Breast epithelium (tissue), 4 donors: ENCODE measurements at regions not wholly inside any gene's neighbourhood (a gene's known extent, or its start where the extent isn't known, plus 50 kb on each side); places are given as distances from the start of the nearest gene placed in this dataset.

Experiments used
- DNase-seq, 2 donors: peaks; one replicate each; pipeline ENCODE4 v3.0.0-alpha.2; 2019; ENCODE audit warnings: low spot score in 2 of 2
- H3K27ac ChIP-seq, 2 donors: fragments of 200-600 bp; sonication (generic) in 1 of 2; one replicate each; pipeline ENCODE4 v1.5.1; 2016 to 2019; ENCODE audit warnings: mild to moderate bottlenecking in 1 of 2
- H3K27me3 ChIP-seq, 2 donors: fragments of 200-600 bp; sonication (generic) in 1 of 2; one replicate each; pipeline versions ENCODE4 v1.5.1 to v1.6.0; 2017 to 2019; ENCODE audit warnings: control low read depth in 1 of 2, mild to moderate bottlenecking in 1 of 2
- H3K36me3 ChIP-seq: fragments of 200-600 bp; one replicate; pipeline ENCODE4 v1.5.1; 2019
- H3K4me1 ChIP-seq, 2 donors: fragments of 200-600 bp; sonication (generic); one replicate each; pipeline ENCODE4 v1.5.1; 2016 to 2019; ENCODE audit warnings: control low read depth in 1 of 2
- H3K4me3 ChIP-seq, 3 donors: fragments of 200-600 bp; sonication (generic); 1 replicate in 2 of 3; 2 replicates in 1 of 3; pipeline ENCODE4 v1.5.1; 2016 to 2019; ENCODE audit warnings: mild to moderate bottlenecking in 3 of 3, moderate library complexity in 2 of 3
- H3K9me3 ChIP-seq, 2 donors: fragments of 200-600 bp; sonication (generic) in 1 of 2; one replicate each; pipeline ENCODE4 v1.5.1; 2016 to 2019; ENCODE audit warnings: control low read depth in 1 of 2
- CTCF ChIP-seq, 3 donors: fragments of 450-650 bp; IDR thresholded peaks; one replicate each; pipeline ENCODE4 v1.5.1; 2016 to 2017; ENCODE audit warnings: antibody characterized with exemption in 3 of 3, mild to moderate bottlenecking in 3 of 3, moderate library complexity in 3 of 3
- POLR2A ChIP-seq: fragments of 450-650 bp; IDR thresholded peaks from one replicate; pipeline ENCODE4 v1.6.1; 2016; ENCODE audit warnings: antibody characterized with exemption, mild to moderate bottlenecking, moderate library complexity
- POLR2AphosphoS5 ChIP-seq, 3 donors: sonication (generic); formaldehyde crosslinking; IDR thresholded peaks; one replicate each; pipeline ENCODE4 v1.6.1; 2017; ENCODE audit warnings: antibody characterized with exemption in 3 of 3
- intact Hi-C: fragments of 100-400 bp; cut with DNase I; formaldehyde crosslinking; loops from one replicate; pipeline ENCODE4 v1.15.1; 2023; ENCODE audit warnings: low total_unique reads

- Histone ChIP-seq H3K4me1 (no peaks in the 10 kb centered on the region), H3K27ac (no peak overlapping the region), H3K4me3 (no peak overlapping the region), H3K9me3 (no peaks in the 10 kb centered on the region), H3K27me3 (no peaks in the 10 kb centered on the region), H3K36me3 (no peaks in the 10 kb centered on the region)
- intact Hi-C loops = no loop called here
- DNase-seq = no peak
- TF ChIP-seq CTCF (IDR thresholded peaks at IDR 0.05) (no peak), POLR2A (no peak), POLR2AphosphoS5 (IDR thresholded peaks at IDR 0.05) (no peak)
Observed at GRCh38 chr1:166350490-166350889, 183.7 kb upstream of the FAM78B start.

DNA sequence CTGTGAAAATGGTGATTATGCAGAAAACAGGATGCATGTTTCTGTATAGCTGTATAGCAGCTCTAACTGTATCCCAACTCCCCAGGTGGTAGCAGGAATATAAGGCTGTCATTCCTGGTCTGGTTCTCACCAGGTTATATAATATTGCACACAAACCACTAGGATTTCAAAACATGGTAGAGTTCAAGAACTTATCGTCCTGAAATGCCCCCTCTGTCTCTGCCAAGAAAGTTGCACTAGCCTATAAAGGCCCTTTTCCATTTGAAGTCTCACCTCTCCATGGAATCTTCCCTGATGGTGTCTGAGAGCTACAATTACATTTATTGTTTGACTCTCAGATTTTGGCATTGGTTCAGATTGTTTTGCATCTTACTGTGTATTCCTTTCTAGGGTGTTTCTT, 184.9 kb upstream of the FAM78B start:
- DNase-seq = no peak
- H3K27me3 ChIP-seq = no peaks in the 10 kb centered on the region
- TF ChIP-seq POLR2AphosphoS5 (IDR thresholded peaks at IDR 0.05) (no peak), POLR2A (no peak), CTCF (IDR thresholded peaks at IDR 0.05) (no peak)

DNA sequence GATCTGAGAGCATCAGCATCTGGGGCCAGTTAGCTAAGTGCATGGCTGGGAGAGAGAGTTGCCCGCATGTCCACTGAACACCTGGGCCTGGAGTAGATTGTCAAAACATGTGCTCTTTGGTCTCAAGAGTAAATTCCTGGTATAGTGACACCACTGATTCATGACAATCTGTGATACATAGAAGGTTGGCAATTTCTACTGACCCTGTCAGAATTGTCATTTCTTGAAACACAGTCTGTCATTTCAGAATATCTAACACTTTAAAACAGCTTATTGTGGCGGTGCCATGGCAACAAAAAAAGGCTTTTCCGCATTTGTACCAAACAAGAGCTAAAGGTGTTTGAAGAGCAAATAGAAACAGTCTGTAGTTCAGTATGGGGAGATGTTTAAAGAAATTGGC, 186.4 kb upstream of the FAM78B start:
- TF ChIP-seq POLR2A = no peak
- no peak for TF ChIP-seq CTCF (IDR thresholded peaks at IDR 0.05)
- no peak for TF ChIP-seq POLR2AphosphoS5 (IDR thresholded peaks at IDR 0.05)
- H3K36me3 ChIP-seq = no peaks in the 10 kb centered on the region
- no peaks in the 10 kb centered on the region for H3K4me1 ChIP-seq
- no peaks in the 10 kb centered on the region for H3K9me3 ChIP-seq
- H3K27me3 ChIP-seq = no peaks in the 10 kb centered on the region
- H3K27ac ChIP-seq = no peak overlapping the region
- no peak overlapping the region for H3K4me3 ChIP-seq
- intact Hi-C loops = no loop called here
- no peak for DNase-seq

More for the DNA sequence above, 184.9 kb upstream of the FAM78B start:
- no peaks in the 10 kb centered on the region for H3K36me3 ChIP-seq
- no peak overlapping the region for H3K27ac ChIP-seq
- no peaks in the 10 kb centered on the region for H3K9me3 ChIP-seq
- intact Hi-C loops = no loop called here
- H3K4me1 ChIP-seq = no peaks in the 10 kb centered on the region
- H3K4me3 ChIP-seq = no peak overlapping the region

DNA sequence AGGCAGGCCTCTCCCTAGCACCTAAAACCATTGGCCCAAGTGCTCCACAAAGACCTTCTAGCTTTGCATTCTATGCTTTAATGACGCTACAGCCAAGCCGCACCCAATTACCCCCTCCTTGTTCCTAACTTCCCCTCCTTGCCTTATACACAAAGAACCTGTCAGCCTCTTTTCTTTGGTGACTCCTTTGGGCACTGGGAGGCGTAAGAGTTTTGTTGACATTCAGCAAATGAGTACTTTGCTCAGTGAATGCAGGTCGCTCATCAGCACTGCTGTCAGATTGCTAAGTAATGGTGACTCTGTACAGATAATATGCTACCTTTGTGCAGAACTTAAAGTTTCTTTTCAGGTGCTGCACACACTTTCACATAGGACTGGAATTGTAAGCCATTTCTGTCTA, 187.6 kb upstream of the FAM78B start:
- no peaks in the 10 kb centered on the region for H3K4me1 ChIP-seq
- intact Hi-C loops = no loop called here
- no peak for DNase-seq
- TF ChIP-seq POLR2AphosphoS5 (IDR thresholded peaks at IDR 0.05) (no peak), POLR2A (no peak), CTCF (IDR thresholded peaks at IDR 0.05) (no peak)
- no peaks in the 10 kb centered on the region for H3K9me3 ChIP-seq
- no peak overlapping the region for H3K27ac ChIP-seq
- no peaks in the 10 kb centered on the region for H3K27me3 ChIP-seq
- no peak overlapping the region for H3K4me3 ChIP-seq
- no peaks in the 10 kb centered on the region for H3K36me3 ChIP-seq

DNA sequence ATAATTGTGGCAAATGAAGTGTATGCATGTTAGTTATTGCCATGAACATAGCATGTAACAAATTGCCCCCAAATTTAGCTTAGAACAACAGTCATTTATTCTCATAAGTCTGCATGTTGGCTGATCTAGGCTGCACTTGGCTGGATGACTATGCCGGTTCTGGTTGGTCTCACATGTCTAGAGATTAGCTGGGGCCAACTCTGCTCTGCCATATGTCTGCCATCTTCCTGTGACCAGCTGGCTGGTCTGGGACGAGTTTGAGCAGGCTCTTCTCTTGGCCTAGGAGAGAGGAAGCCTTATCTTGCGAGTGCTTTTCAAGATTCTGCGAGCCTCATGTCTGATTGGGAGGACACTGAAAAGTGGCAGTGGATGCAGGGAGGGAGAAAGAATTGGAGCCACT, 198.3 kb upstream of the FAM78B start:
- intact Hi-C loops = no loop called here
- no peaks in the 10 kb centered on the region for H3K27me3 ChIP-seq

GRCh38 chr1:166368030-166368429, 201.2 kb upstream of the FAM78B start:
- intact Hi-C loops = no loop called here

More for the DNA sequence above, 198.3 kb upstream of the FAM78B start:
- Histone ChIP-seq H3K9me3 (no peaks in the 10 kb centered on the region), H3K4me3 (no peak overlapping the region), H3K4me1 (no peaks in the 10 kb centered on the region), H3K36me3 (no peaks in the 10 kb centered on the region), H3K27ac (no peak overlapping the region)
- no peak for DNase-seq
- TF ChIP-seq POLR2AphosphoS5 (IDR thresholded peaks at IDR 0.05) = no peak

More at GRCh38 chr1:166368030-166368429, 201.2 kb upstream of the FAM78B start:
- H3K27me3 ChIP-seq = no peaks in the 10 kb centered on the region
- no peak for TF ChIP-seq CTCF (IDR thresholded peaks at IDR 0.05)
- TF ChIP-seq POLR2A = no peak
- H3K27ac ChIP-seq = no peak overlapping the region
- H3K4me3 ChIP-seq = no peak overlapping the region
- DNase-seq = no peak
- H3K9me3 ChIP-seq = no peaks in the 10 kb centered on the region
- H3K4me1 ChIP-seq = no peaks in the 10 kb centered on the region
- H3K36me3 ChIP-seq = no peaks in the 10 kb centered on the region
